Mesothelial cell of epicardium (in vitro differentiated cells): ENCODE measurements at regions not wholly inside any gene's neighbourhood (a gene's known extent, or its start where the extent isn't known, plus 50 kb on each side); places are given as distances from the start of the nearest gene placed in this dataset.

Experiments
- DNase-seq, 2 experiments: peaks; one replicate each; pipeline ENCODE4 v3.0.0; 2021; ENCODE audit warnings: low spot score in 2 of 2; ENCODE audit not compliant: unreplicated experiment in 2 of 2
- H3K27ac Mint-ChIP-seq: 2 replicates; pipeline ENCODE4 v1.8.0; 2021; ENCODE audit warnings: mixed read lengths
- H3K27me3 Mint-ChIP-seq: 2 replicates; pipeline ENCODE4 v1.8.0; 2021; ENCODE audit warnings: low read depth, mixed read lengths
- H3K36me3 Mint-ChIP-seq: 2 replicates; pipeline ENCODE4 v1.8.0; 2021; ENCODE audit warnings: mixed read lengths
- H3K4me1 Mint-ChIP-seq: 2 replicates; pipeline ENCODE4 v1.8.0; 2021; ENCODE audit warnings: mixed read lengths
- H3K4me3 Mint-ChIP-seq: 2 replicates; pipeline ENCODE4 v1.8.0; 2021; ENCODE audit warnings: mild to moderate bottlenecking, moderate library complexity, mixed read lengths
- H3K9me3 Mint-ChIP-seq: 2 replicates; pipeline ENCODE4 v1.8.0; 2021; ENCODE audit warnings: mixed read lengths
- CTCF ChIP-seq: fragments of 200-600 bp; sonication (generic); IDR thresholded peaks from one replicate; pipeline ENCODE4 v1.5.0; 2021; ENCODE audit warnings: antibody characterized with exemption; ENCODE audit not compliant: unreplicated experiment

GRCh38 chrX:71000139-71000538 lies 68.0 kb downstream of the SNX12 start:
- Mint-ChIP-seq H3K4me3 (no peak overlapping the region), H3K36me3 (no peaks in the 10 kb centered on the region), H3K27me3 (no peaks in the 10 kb centered on the region), H3K27ac (no peak overlapping the region), H3K4me1 (peaks cover 13% of the 10 kb centered on the region), H3K9me3 (peaks cover 26% of the 10 kb centered on the region)
- no peak for TF ChIP-seq CTCF
- no peak for DNase-seq

GRCh38 chrX:70998411-70999027 lies 67.6 kb upstream of the SLC7A3 start:
- Mint-ChIP-seq H3K36me3 (peaks cover 8% of the 10 kb centered on the region), H3K9me3 (peaks cover 31% of the 10 kb centered on the region), H3K4me3 (no peak overlapping the region), H3K4me1 (peaks cover 13% of the 10 kb centered on the region), H3K27ac (peak overlapping the region; percentile 85), H3K27me3 (no peaks in the 10 kb centered on the region)
- peak in 1 of 2 experiments; percentile 39 for DNase-seq
- no peak for TF ChIP-seq CTCF

- H3K4me3 Mint-ChIP-seq: no peak overlapping the region
- H3K4me1 Mint-ChIP-seq: peaks cover 13% of the 10 kb centered on the region
- no peak overlapping the region for H3K27ac Mint-ChIP-seq
- TF ChIP-seq CTCF: no peak
- no peaks in the 10 kb centered on the region for H3K27me3 Mint-ChIP-seq
- no peak for DNase-seq
- H3K9me3 Mint-ChIP-seq: peaks cover 47% of the 10 kb centered on the region
- H3K36me3 Mint-ChIP-seq: peaks cover 10% of the 10 kb centered on the region
These were observed 64.4 kb upstream of the SLC7A3 start for GRCh38 chrX:70995338-70995737.

GRCh38 chrX:70988425-70988824 lies 57.5 kb upstream of the SLC7A3 start:
- no peak for DNase-seq
- H3K4me1 Mint-ChIP-seq: no peaks in the 10 kb centered on the region
- H3K4me3 Mint-ChIP-seq: no peak overlapping the region
- TF ChIP-seq CTCF: no peak
- H3K36me3 Mint-ChIP-seq: peaks cover 2% of the 10 kb centered on the region
- H3K9me3 Mint-ChIP-seq: peaks cover 40% of the 10 kb centered on the region
- no peak overlapping the region for H3K27ac Mint-ChIP-seq
- no peaks in the 10 kb centered on the region for H3K27me3 Mint-ChIP-seq
